Activated T-cell treated with anti-CD3 and anti-CD28 coated beads for 24 hours (primary cell): ENCODE measurements at regions not wholly inside any gene's neighbourhood (a gene's known extent, or its start where the extent isn't known, plus 50 kb on each side); places are given as distances from the start of the nearest gene placed in this dataset.

Source experiments
- DNase-seq: peaks from one replicate; pipeline ENCODE4 v3.0.0-alpha.2; 2020; ENCODE audit warnings: low read depth

DNA sequence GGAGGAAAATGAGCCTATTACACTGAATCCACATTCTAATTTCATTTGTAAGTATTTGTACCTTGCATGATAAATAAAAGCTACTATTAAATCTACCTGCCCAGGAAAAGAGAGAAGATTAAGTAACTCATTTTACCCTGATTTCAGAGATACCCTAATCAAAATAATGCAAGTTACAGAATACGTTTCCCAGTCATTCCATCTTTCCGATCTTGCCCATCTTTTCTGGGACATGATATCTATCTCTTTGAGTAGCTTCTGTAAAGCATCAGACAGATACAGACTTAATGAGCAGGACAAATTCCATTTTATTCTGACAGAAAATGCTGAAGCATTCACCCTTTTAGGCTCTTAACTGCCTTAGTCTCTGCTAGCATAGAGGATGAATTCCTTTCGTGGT is 56.6 kb downstream of the SPRY2 start:
- DNase-seq, result no peak

DNA sequence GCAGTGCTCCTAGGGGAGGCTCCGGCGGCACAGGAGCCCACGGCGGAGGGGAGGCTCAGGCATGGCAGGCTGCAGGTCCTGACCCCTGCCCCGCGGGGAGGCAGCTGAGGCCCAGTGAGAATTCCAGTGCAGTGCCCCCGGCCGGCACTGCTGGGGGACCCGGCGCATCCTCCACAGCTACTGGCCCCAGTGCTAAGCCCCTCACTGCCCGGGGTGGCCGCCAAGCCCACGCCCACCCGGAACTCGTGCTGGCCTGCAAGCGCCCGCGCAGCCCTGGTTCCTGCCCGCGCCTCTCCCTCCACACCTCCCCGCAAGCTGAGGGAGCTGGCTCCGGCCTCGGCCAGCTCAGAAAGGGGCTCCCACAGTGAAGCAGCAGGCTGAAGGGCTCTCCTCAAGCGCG is 62.2 kb downstream of the SPRY2 start:
- DNase-seq, result no peak

- no peak for DNase-seq
Observed at GRCh38 chr13:80276371-80277289, 64.3 kb downstream of the SPRY2 start.

DNA sequence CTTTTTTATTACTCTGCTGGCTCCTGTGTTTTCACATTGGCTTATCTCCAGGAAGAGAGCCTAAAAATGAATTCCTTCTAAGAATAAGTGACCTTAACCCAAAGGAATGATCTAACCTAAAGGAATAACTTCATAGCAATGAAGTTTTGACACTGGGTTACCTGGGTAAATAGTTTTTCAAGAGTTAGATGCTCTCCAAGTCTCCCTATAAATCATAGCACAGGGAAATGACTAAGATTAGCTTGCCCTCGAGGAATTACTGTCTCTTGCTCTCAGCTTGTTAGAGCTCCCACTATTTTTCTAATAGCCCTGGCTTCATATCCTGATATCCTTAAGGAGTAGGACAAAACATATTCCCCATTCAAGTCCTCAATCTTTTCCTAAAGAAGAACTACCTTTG is 66.3 kb downstream of the SPRY2 start:
- DNase-seq, result no peak

DNA sequence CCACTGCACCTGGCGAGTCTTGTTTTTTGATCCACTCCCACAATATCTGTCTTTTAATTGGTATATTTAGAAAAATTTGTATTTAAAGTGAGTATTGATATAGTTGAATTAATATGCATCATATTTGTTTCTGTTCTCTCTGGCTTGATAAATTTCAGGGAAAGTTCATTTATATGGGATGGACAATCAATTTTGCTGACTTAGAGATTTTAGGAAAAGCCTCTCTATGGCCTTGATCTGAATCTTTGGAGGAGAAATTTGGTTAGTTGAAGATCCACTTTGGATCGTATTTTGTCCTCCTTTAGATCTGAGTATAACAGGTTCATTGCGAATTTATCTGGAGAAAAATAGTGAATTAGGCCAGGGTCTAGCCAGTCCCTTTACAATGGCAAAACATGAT is 67.2 kb downstream of the SPRY2 start:
- no peak for DNase-seq

- no peak for DNase-seq
Observed at GRCh38 chr13:80265348-80265747, 75.6 kb downstream of the SPRY2 start.

GRCh38 chr13:80263745-80264513 is 77.0 kb downstream of the SPRY2 start:
- no peak for DNase-seq

GRCh38 chr13:80262051-80262695 is 78.8 kb downstream of the SPRY2 start:
- DNase-seq, result no peak

- no peak for DNase-seq
Observed at GRCh38 chr13:80259159-80259558, 81.8 kb downstream of the SPRY2 start.

- no peak for DNase-seq
Observed at GRCh38 chr13:80256352-80256932, 84.5 kb downstream of the SPRY2 start.

DNA sequence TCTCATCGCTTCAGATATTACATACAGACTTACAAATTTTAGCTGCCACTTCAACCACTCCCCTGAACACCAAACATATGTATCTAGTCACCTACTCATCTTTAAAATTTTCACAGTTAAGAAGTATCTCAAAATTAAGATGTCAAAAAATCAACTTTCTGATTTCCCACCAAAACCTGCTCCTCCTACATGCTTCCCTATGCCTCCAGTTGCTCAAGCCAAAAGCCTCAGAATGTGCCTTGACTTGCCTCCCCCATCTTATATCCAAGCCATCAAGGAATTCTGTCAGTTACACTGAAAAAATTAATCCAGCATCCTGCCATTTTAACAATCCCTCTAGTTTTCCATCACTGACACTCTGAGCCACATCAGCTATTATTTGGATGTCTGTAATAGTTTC is 85.0 kb downstream of the SPRY2 start:
- no peak for DNase-seq

DNA sequence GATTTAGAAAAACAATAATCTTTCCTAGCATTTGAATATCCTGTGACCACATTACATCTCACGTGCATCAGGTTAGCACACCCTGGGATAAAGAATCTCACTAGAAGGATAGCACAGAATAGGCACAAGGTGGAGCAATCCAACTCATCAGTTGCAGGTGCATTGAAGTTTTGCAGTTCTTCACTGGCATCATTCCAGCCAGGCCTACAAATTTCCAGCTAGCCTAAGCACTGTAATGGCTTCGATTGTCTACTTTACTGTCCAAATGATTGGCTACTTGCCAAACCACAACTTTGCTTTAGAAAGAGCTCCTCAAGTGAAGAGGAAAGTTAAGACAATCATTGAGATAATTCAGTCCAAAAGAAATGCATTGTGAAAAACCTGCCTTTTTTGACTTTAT is 89.5 kb downstream of the SPRY2 start:
- no peak for DNase-seq

DNA sequence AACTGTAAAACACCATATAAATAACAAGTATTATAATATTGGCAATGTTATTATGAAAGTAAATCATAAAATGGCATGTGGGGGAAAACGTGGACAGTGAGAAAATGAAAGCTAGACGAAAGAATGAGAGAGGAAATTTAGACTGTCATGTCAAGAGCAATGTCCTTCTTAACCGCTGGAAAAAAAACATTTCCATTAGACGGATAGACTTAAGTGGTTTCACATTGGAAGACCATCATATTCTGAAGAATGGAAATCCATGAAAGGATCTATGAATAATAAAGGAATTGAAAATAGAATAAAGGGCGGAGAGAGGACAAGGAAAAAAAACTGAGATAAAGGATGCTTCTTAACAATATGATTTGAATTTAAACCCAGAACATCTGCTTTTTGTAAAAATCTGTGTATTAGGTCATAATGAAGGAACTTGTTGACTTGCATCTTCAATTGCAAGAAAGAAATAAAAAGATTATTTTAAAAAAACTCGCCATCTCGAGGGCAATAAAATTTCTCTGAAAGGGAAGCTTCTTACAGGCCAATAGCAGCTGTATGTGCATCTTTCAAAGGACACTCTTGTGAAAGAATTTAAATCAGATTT is 90.6 kb downstream of the SPRY2 start:
- no peak for DNase-seq

DNA sequence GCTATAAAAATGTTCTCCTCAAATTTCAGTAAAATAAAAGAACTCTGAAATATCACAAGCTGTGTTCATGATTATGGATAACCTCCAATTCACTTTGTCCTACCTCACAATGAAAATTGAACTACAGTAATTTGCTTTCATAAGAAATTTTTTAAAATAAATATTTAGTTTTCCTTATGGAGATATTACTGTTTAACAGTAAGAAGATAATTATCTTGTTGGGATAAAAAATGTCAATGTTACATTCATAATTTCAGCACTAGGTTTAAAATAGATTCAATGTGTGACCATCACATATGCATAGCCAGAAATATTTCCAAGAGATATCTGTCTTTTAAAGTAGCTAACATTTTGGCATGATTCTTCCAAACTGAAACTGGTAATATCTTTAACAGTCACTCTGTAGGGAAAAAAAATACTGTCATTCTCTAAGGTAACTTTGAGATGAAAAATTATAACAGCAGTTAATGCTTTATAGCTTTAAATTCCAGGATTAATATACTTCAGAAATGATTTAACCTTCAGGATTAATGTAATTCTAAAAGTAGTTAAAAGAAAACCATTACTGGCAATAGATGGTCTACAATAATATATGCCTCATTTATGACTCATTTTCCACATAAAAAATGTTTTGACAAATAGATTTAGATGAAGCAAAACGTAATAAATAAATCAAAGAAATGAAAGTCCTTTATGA is 91.3 kb downstream of the SPRY2 start:
- DNase-seq, result no peak

GRCh38 chr13:80245162-80245733 is 95.7 kb downstream of the SPRY2 start:
- no peak for DNase-seq

DNA sequence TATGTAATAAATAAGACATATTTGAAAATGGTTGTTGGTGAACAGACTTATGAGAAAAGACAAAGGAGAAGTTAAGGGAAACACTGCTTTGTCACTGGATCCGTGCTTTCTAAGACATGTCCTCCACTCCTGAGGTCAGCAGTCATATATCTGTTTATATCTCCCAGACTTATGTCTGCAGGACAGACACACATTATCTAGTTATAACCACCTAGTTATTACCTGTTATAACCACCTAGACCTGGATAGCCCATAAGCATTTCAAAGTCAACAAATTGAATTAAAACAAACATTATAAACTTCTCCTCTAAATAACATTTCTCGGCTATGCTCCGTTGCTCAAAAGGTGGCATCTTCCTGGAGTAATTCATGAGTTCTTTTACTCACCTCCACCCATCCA is 96.4 kb downstream of the SPRY2 start:
- no peak for DNase-seq

DNA sequence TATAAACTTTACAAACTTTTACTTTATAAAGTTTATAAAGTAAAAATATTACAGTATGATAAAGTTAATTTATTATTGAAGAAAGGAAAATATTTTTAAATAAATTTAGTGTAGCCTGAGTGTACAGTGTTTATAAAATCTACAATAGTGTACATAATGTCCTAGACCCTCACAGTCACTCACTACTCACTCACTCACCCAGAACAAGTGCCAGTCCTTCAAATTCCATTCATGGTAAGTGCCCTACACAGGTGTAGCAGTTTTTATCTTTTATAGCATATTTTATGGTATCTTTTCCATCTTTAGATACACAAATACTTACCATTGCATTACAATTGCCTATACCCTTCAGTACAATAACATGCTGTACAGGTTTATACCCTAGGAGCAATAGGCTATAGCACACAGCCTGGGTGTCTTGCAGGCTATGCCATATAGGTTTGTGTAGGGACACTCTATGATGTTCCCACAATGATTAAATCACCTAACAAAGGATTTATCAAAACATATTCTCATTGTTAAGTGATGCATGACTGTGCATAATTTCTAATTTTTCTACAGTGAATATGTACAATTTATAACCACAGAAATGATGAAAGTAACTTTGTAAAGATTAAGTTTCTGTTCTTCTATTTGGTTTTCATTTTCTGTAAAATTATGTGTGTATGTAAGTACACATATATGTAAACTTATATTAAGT is 98.0 kb downstream of the SPRY2 start:
- DNase-seq, result no peak

GRCh38 chr13:80239571-80240255 is 101.2 kb downstream of the SPRY2 start:
- DNase-seq, result no peak

GRCh38 chr13:80239116-80239515 is 101.8 kb downstream of the SPRY2 start:
- DNase-seq, result no peak

DNA sequence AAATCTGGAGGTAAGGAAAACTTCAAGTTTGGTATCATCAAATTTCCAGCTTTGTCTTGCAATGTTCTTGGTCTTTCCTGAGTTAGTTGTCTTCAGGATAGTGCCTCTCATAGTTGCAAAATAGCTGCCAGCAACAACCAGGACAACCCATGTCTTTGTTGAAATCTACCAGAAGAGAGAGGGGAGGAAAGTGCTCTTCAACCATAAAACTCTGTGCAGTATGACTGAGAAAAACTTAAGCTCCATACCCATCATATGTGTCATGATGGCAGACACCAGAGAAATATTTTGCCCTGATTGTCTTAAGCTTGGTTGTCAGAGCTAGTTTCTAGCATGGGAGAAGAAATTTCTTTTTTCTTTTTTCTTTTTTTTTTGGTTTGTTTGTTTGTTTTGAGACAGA is 103.3 kb downstream of the SPRY2 start:
- no peak for DNase-seq
